HepG2 (cell line): ENCODE measurements at regions not wholly inside any gene's neighbourhood (a gene's known extent, or its start where the extent isn't known, plus 50 kb on each side); places are given as distances from the start of the nearest gene placed in this dataset.

Experiments used
- ATAC-seq: fragments of 200-7000 bp; cut with Tn5 transposase; 3 replicates; pipeline ENCODE4 v1.9.1; 2020; ENCODE audit warnings: mild to moderate bottlenecking, moderate library complexity
- BruUV-seq: library from RNA; stranded (reverse); fragments of 400-500 nt; replicated peaks from 2 replicates; lab custom pipeline; 2021; lab: Mats Ljungman, UMichigan
- CTCF ChIA-PET: fragments of 300-600 bp; formaldehyde crosslinking; extraction: SDS; loops from one replicate; lab custom pipeline; 2021; ENCODE audit warnings: low total read pairs, inconsistent platforms, low intra/inter-chr PET ratio; lab: Yijun Ruan, JAX
- POLR2A ChIA-PET: fragments of 350-600 bp; sonication (Branson Sonifier 250); formaldehyde crosslinking; loops from one replicate; lab custom pipeline; 2020; ENCODE audit warnings: antibody characterized with exemption, inconsistent platforms; lab: Yijun Ruan, JAX
- DNase-seq: peaks from one replicate; pipeline ENCODE4 v3.0.0-alpha.2; 2015; ENCODE audit warnings: low spot score
- FAIRE-seq: peaks from 3 replicates; lab custom pipeline; 2011; peaks lifted over from hg19 to GRCh38; lab: Jason Lieb, UNC
- H2AFZ ChIP-seq: one replicate; pipeline ENCODE4 v1.6.1; 2011; ENCODE audit warnings: low read length, inconsistent platforms
- H3K27ac ChIP-seq: fragments of 300-600 bp; 3 replicates; pipeline ENCODE4 v1.8.0; 2011; ENCODE audit warnings: mixed run types, mild to moderate bottlenecking, mixed read lengths, low read length, inconsistent platforms; ENCODE audit not compliant: insufficient read depth; ENCODE audit errors: extremely low read length
- H3K27me3 ChIP-seq, 2 experiments: fragments of 200-600 bp in 1 of 2; 2 replicates in 1 of 2; 3 replicates in 1 of 2; pipeline versions ENCODE4 v1.6.0 to v1.8.0; 2011; ENCODE audit warnings: low read length in 2 of 2, mild to moderate bottlenecking in 2 of 2, moderate library complexity in 2 of 2, inconsistent platforms in 1 of 2; ENCODE audit not compliant: insufficient read depth in 2 of 2, control insufficient read depth in 1 of 2
- H3K36me3 ChIP-seq, 2 experiments: fragments of 200-600 bp in 1 of 2; replicated peaks in 1 of 2; 2 replicates in 1 of 2; 3 replicates in 1 of 2; pipeline versions ENCODE4 v1.5.1 to v1.8.0; 2011; ENCODE audit warnings: low read length in 2 of 2, inconsistent platforms in 1 of 2; ENCODE audit not compliant: insufficient read depth in 2 of 2, control insufficient read depth in 1 of 2
- H3K4me1 ChIP-seq: 2 replicates; pipeline ENCODE4 v1.5.1; 2012; ENCODE audit warnings: low read length, inconsistent platforms; ENCODE audit not compliant: insufficient read depth
- H3K4me2 ChIP-seq: 2 replicates; pipeline ENCODE4 v1.6.0; 2011; ENCODE audit warnings: low read depth, low read length, inconsistent platforms
- H3K4me3 ChIP-seq, 3 experiments: fragments of 200-600 bp in 1 of 3; sonication (generic), shearing (Covaris generic) in 1 of 3; replicated peaks in 1 of 3; 2 replicates each; pipeline ENCODE4 v1.5.1; 2011 to 2016; ENCODE audit warnings: low read length in 3 of 3, inconsistent platforms in 2 of 3, low read depth in 2 of 3, mild to moderate bottlenecking in 2 of 3, control low read depth in 1 of 3, mixed read lengths in 1 of 3; ENCODE audit not compliant: insufficient read depth in 1 of 3
- H3K79me2 ChIP-seq: one replicate; pipeline ENCODE4 v1.6.1; 2011; ENCODE audit warnings: low read length, inconsistent platforms; ENCODE audit not compliant: insufficient read depth
- H3K9ac ChIP-seq: 2 replicates; pipeline ENCODE4 v1.6.0; 2011; ENCODE audit warnings: mild to moderate bottlenecking, low read depth, low read length, inconsistent platforms; ENCODE audit not compliant: insufficient read depth
- H3K9me3 ChIP-seq: 2 replicates; pipeline ENCODE4 v1.5.1; 2012; ENCODE audit warnings: mild to moderate bottlenecking, low read length
- H4K20me1 ChIP-seq: 2 replicates; pipeline ENCODE4 v1.6.0; 2011; ENCODE audit warnings: inconsistent platforms, mild to moderate bottlenecking, low read length, moderate library complexity; ENCODE audit not compliant: insufficient read depth
- EZH2 ChIP-seq: conservative IDR thresholded peaks from 2 replicates; pipeline ENCODE4 v1.6.1; 2012; ENCODE audit warnings: mild to moderate bottlenecking, low read depth, low read length, moderate library complexity
- KDM4B ChIP-seq: sonication (generic); formaldehyde crosslinking; IDR thresholded peaks from 2 replicates; pipeline ENCODE4 v1.4.0; 2020; ENCODE audit warnings: missing genetic modification reagents
- RAD51 ChIP-seq: fragments of 450-650 bp; IDR thresholded peaks from 2 replicates; pipeline ENCODE4 v1.6.1; 2016; ENCODE audit warnings: borderline replicate concordance
- RBM39 ChIP-seq: fragments of 200-400 bp; formaldehyde crosslinking; IDR thresholded peaks from one replicate; pipeline ENCODE4 v1.6.1; 2018; ENCODE audit warnings: antibody characterized with exemption, mild to moderate bottlenecking, low read depth, low read length; ENCODE audit not compliant: poor library complexity, severe bottlenecking
- RORA ChIP-seq: sonication (generic); formaldehyde crosslinking; IDR thresholded peaks from 2 replicates; pipeline ENCODE4 v1.5.0; 2020; ENCODE audit warnings: mild to moderate bottlenecking, missing genetic modification reagents, moderate library complexity
- SMARCC2 ChIP-seq: fragments of 450-650 bp; IDR thresholded peaks from 2 replicates; pipeline ENCODE4 v1.6.1; 2017; ENCODE audit warnings: antibody characterized with exemption, mild to moderate bottlenecking
- YY1 ChIP-seq: IDR thresholded peaks from 2 replicates; pipeline ENCODE4 v1.6.1; 2011; ENCODE audit warnings: low read length, low read depth, moderate library complexity, mild to moderate bottlenecking; ENCODE audit not compliant: insufficient read depth, insufficient replicate concordance
- ZNF264 ChIP-seq: sonication (generic); formaldehyde crosslinking; IDR thresholded peaks from 2 replicates; pipeline ENCODE4 v1.4.0; 2020; ENCODE audit warnings: missing genetic modification reagents
- ZNF598 ChIP-seq: sonication (generic); formaldehyde crosslinking; IDR thresholded peaks from 2 replicates; pipeline ENCODE4 v1.5.1; 2020; ENCODE audit warnings: mild to moderate bottlenecking, missing genetic modification reagents, borderline replicate concordance
- ZNF776 ChIP-seq: sonication (generic); formaldehyde crosslinking; IDR thresholded peaks from 2 replicates; pipeline ENCODE4 v1.4.0; 2020; ENCODE audit warnings: mild to moderate bottlenecking, missing genetic modification reagents
- WGBS: methylation state at CpG from one replicate; pipeline ENCODE4 v1.1.6; 2017; ENCODE audit warnings: low lambda C conversion rate; 5-methylcytosine and 5-hydroxymethylcytosine counted together
- in situ Hi-C: cut with HindIII; loops from 2 replicates; pipeline ENCODE4 v1.10.0; 2017; ENCODE audit warnings: low pct_unique_long_range_greater_than_20kb; ENCODE audit not compliant: extremely low pct_ligation_motif_present
- intact Hi-C: fragments of 100-400 bp; cut with micrococcal nuclease; formaldehyde crosslinking; loops from one replicate; pipeline ENCODE4 v1.10.0; 2022; ENCODE audit not compliant: unreplicated experiment
- TF ChIP-seq, protein P1 (sequence below): sonication (generic); formaldehyde crosslinking; IDR thresholded peaks from 2 replicates; pipeline ENCODE4 v1.5.0; 2020; ENCODE audit warnings: mild to moderate bottlenecking, missing genetic modification reagents
- TF ChIP-seq, protein P2 (sequence below): sonication (generic); formaldehyde crosslinking; IDR thresholded peaks from 2 replicates; pipeline ENCODE4 v1.4.0; 2020; ENCODE audit warnings: mild to moderate bottlenecking, low read depth, missing genetic modification reagents
- TF ChIP-seq, protein P3 (sequence below): sonication (generic); formaldehyde crosslinking; IDR thresholded peaks from 2 replicates; pipeline ENCODE4 v1.5.0; 2020; ENCODE audit warnings: missing genetic modification reagents
- TF ChIP-seq, protein P4 (sequence below): sonication (generic); formaldehyde crosslinking; IDR thresholded peaks from 2 replicates; pipeline ENCODE4 v1.5.0; 2020; ENCODE audit warnings: mild to moderate bottlenecking, missing genetic modification reagents, moderate library complexity

DNA sequence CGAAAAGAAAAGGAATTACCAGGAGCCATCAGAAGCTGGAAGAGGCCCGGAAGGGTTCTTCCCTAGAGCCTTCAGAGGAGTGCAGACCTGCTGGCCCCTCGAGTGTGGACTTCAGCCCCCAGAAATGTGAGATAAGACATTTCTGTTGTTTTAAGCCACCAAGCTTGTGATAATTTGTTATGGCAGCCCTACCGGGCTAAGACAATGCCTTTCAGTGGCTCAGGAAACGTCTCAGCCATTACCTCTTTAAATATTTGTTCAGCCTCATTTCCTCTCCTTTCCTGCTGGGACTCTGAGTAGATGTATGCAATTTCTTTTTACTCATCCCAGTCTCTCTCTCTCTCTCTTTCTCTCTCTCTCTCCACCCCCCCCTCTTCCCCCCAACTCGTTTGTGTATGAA is 174.7 kb upstream of the GRB10 start (continued):
- TF ChIP-seq SMARCC2 (no peak), RBM39 (no peak)

DNA sequence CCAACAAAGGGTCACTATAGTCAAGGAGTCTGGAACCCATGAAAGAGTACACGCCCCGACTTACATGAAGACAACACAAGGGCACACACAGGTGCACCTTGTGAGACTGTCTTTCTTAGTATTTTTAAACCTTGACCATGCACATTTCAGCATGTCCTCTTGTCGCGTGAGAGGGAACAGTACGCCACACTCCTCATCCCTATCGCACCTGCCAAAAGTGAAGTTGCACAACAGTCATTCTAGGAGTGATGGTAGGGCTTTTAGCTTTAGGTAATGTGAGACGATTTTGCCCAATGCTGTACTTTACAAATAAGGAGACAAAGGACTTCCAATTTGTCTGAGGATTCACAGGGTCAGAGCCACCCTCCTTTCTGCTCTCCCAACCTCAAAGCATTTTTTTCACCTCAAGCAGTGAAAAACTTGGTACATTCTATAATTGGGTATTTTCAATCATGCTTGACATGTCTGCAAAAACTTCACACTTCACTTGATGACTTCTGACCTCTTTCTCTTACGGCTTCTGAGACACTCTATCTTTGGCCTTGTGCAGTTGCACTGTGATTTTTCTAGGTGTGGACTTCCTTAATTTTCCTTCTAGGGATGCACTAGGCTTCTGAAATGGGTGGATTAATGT is 173.9 kb upstream of the GRB10 start:
- Histone ChIP-seq H3K4me3 (no peak overlapping the region), H3K4me2 (no peak overlapping the region), H3K36me3 (no peaks in the 10 kb centered on the region), H3K9me3 (no peaks in the 10 kb centered on the region), H2AFZ (no peak overlapping the region), H3K4me1 (peaks cover 12% of the 10 kb centered on the region), H3K79me2 (no peaks in the 10 kb centered on the region), H3K27me3 (no peaks in the 10 kb centered on the region; a peak in 1 of 5 replicates), H3K27ac (no peak overlapping the region), H3K9ac (no peak overlapping the region), H4K20me1 (no peaks in the 10 kb centered on the region)
- ATAC-seq (no peak), DNase-seq (no peak), FAIRE-seq (no peak)
- in situ Hi-C loops: no loop called here
- WGBS: 60% methylated on average over 8 of the region's 8 CpGs
- TF ChIP-seq, protein P1, sequence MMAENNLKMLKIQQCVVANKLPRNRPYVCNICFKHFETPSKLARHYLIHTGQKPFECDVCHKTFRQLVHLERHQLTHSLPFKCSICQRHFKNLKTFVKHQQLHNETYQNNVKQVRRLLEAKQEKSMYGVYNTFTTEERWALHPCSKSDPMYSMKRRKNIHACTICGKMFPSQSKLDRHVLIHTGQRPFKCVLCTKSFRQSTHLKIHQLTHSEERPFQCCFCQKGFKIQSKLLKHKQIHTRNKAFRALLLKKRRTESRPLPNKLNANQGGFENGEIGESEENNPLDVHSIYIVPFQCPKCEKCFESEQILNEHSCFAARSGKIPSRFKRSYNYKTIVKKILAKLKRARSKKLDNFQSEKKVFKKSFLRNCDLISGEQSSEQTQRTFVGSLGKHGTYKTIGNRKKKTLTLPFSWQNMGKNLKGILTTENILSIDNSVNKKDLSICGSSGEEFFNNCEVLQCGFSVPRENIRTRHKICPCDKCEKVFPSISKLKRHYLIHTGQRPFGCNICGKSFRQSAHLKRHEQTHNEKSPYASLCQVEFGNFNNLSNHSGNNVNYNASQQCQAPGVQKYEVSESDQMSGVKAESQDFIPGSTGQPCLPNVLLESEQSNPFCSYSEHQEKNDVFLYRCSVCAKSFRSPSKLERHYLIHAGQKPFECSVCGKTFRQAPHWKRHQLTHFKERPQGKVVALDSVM (CRISPR knock-in tag): no peak
- TF ChIP-seq, protein P2, sequence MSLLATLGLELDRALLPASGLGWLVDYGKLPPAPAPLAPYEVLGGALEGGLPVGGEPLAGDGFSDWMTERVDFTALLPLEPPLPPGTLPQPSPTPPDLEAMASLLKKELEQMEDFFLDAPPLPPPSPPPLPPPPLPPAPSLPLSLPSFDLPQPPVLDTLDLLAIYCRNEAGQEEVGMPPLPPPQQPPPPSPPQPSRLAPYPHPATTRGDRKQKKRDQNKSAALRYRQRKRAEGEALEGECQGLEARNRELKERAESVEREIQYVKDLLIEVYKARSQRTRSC (CRISPR knock-in tag): no peak
- TF ChIP-seq RORA (CRISPR knock-in tag): no peak
- TF ChIP-seq, protein P3, sequence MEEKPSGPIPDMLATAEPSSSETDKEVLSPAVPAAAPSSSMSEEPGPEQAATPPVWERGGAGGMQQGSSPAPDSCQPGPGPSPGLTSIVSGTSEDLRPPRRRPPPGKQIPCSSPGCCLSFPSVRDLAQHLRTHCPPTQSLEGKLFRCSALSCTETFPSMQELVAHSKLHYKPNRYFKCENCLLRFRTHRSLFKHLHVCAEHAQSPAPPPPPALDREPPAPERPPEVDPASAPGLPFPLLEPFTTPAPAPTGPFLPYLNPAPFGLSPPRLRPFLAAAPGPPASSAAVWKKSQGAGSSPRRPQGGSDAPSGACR (CRISPR knock-in tag): no peak
- TF ChIP-seq EZH2: no peak
- TF ChIP-seq ZNF598: no peak
- TF ChIP-seq RAD51: no peak
- no peak for TF ChIP-seq ZNF264 (CRISPR knock-in tag)
- TF ChIP-seq ZNF776 (CRISPR knock-in tag): no peak
- TF ChIP-seq KDM4B: no peak
- no peak for TF ChIP-seq YY1
- TF ChIP-seq, protein P4, sequence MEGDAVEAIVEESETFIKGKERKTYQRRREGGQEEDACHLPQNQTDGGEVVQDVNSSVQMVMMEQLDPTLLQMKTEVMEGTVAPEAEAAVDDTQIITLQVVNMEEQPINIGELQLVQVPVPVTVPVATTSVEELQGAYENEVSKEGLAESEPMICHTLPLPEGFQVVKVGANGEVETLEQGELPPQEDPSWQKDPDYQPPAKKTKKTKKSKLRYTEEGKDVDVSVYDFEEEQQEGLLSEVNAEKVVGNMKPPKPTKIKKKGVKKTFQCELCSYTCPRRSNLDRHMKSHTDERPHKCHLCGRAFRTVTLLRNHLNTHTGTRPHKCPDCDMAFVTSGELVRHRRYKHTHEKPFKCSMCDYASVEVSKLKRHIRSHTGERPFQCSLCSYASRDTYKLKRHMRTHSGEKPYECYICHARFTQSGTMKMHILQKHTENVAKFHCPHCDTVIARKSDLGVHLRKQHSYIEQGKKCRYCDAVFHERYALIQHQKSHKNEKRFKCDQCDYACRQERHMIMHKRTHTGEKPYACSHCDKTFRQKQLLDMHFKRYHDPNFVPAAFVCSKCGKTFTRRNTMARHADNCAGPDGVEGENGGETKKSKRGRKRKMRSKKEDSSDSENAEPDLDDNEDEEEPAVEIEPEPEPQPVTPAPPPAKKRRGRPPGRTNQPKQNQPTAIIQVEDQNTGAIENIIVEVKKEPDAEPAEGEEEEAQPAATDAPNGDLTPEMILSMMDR (CRISPR knock-in tag): no peak
- POLR2A ChIA-PET: no interaction called here
- intact Hi-C loops: no loop called here
- CTCF ChIA-PET: no interaction called here
- BruUV-seq: no TSS peak
